IMR-90 (cell line): ENCODE measurements at regions not wholly inside any gene's neighbourhood (a gene's known extent, or its start where the extent isn't known, plus 50 kb on each side); places are given as distances from the start of the nearest gene placed in this dataset.

Experiments
- ATAC-seq: fragments of 200-7000 bp; cut with Tn5 transposase; 2 replicates; pipeline ENCODE4 v1.9.1; 2020; ENCODE audit warnings: low read depth, mild to moderate bottlenecking, moderate library complexity
- BruUV-seq: library from RNA; stranded (reverse); fragments of 400-500 nt; replicated peaks from 2 replicates; lab custom pipeline; 2021; lab: Mats Ljungman, UMichigan
- CTCF ChIA-PET: fragments of 300-600 bp; formaldehyde crosslinking; extraction: SDS; loops from one replicate; lab custom pipeline; 2021; ENCODE audit warnings: antibody characterized with exemption; lab: Yijun Ruan, JAX
- POLR2A ChIA-PET: fragments of 300-600 bp; sonication (Branson Sonifier 250); formaldehyde crosslinking; loops from one replicate; lab custom pipeline; 2022; ENCODE audit warnings: antibody characterized with exemption; ENCODE audit not compliant: unreplicated experiment; lab: Charles Lee
- DNase-seq: peaks from one replicate; pipeline ENCODE4 v3.0.0; 2013
- H2AFZ ChIP-seq: replicated peaks from 2 replicates; pipeline ENCODE3; 2013; ENCODE audit warnings: low read length, mild to moderate bottlenecking; ENCODE audit not compliant: poor library complexity
- H2AK5ac ChIP-seq: 2 replicates; pipeline ENCODE4 v1.6.1; 2013; ENCODE audit warnings: low read depth, low read length, inconsistent platforms
- H2AK9ac ChIP-seq: replicated peaks from 2 replicates; pipeline ENCODE3; 2013; ENCODE audit warnings: mild to moderate bottlenecking, low read depth, low read length, moderate library complexity; ENCODE audit not compliant: poor library complexity
- H2BK120ac ChIP-seq: 2 replicates; pipeline ENCODE4 v1.6.1; 2013; ENCODE audit warnings: low read depth, low read length, inconsistent platforms
- H2BK15ac ChIP-seq: 3 replicates; pipeline ENCODE4 v1.6.1; 2013; ENCODE audit warnings: low read depth, low read length, inconsistent platforms
- H2BK20ac ChIP-seq: 2 replicates; pipeline ENCODE4 v1.6.1; 2013; ENCODE audit warnings: low read depth, mild to moderate bottlenecking, inconsistent platforms, low read length, moderate library complexity
- H2BK5ac ChIP-seq: 2 replicates; pipeline ENCODE4 v1.6.1; 2013; ENCODE audit warnings: mild to moderate bottlenecking, low read depth, low read length, inconsistent platforms; ENCODE audit not compliant: poor library complexity, severe bottlenecking
- H3K14ac ChIP-seq: replicated peaks from 2 replicates; pipeline ENCODE4 v1.6.1; 2013; ENCODE audit warnings: low read depth, low read length, inconsistent platforms
- H3K18ac ChIP-seq: 2 replicates; pipeline ENCODE4 v1.6.1; 2013; ENCODE audit warnings: low read depth, low read length, control low read depth
- H3K23ac ChIP-seq: 2 replicates; pipeline ENCODE4 v1.6.1; 2013; ENCODE audit warnings: low read depth, low read length, inconsistent platforms
- H3K27ac ChIP-seq: 2 replicates; pipeline ENCODE4 v1.5.1; 2013; ENCODE audit warnings: mild to moderate bottlenecking, control low read depth, low read length; ENCODE audit not compliant: insufficient read depth
- H3K27me3 ChIP-seq: 2 replicates; pipeline ENCODE4 v1.6.1; 2013; ENCODE audit warnings: low read length; ENCODE audit not compliant: control insufficient read depth, insufficient read depth
- H3K36me3 ChIP-seq: 2 replicates; pipeline ENCODE4 v1.6.1; 2013; ENCODE audit warnings: low read length, mixed read lengths; ENCODE audit not compliant: control insufficient read depth, insufficient read depth
- H3K4ac ChIP-seq: 2 replicates; pipeline ENCODE4 v1.6.1; 2013; ENCODE audit warnings: low read depth, low read length, inconsistent platforms
- H3K4me1 ChIP-seq: 2 replicates; pipeline ENCODE4 v1.6.1; 2013; ENCODE audit warnings: low read length, mixed read lengths; ENCODE audit not compliant: control insufficient read depth, insufficient read depth
- H3K4me2 ChIP-seq: 2 replicates; pipeline ENCODE4 v1.6.1; 2013; ENCODE audit warnings: low read depth, mild to moderate bottlenecking, control low read depth, low read length, moderate library complexity
- H3K4me3 ChIP-seq: 2 replicates; pipeline ENCODE4 v1.5.1; 2013; ENCODE audit warnings: low read depth, mild to moderate bottlenecking, control low read depth, low read length, moderate library complexity; ENCODE audit not compliant: insufficient read depth
- H3K56ac ChIP-seq: 2 replicates; pipeline ENCODE4 v1.6.1; 2013; ENCODE audit warnings: low read length, inconsistent platforms; ENCODE audit not compliant: insufficient read depth; ENCODE audit errors: extremely low read depth
- H3K79me1 ChIP-seq, 2 experiments: 2 replicates each; pipeline ENCODE4 v1.6.1; 2013; ENCODE audit warnings: low read length in 2 of 2, inconsistent platforms in 1 of 2, low read depth in 1 of 2
- H3K9ac ChIP-seq: 2 replicates; pipeline ENCODE4 v1.6.1; 2013; ENCODE audit warnings: low read depth, low read length, control low read depth
- H3K9me1 ChIP-seq: 2 replicates; pipeline ENCODE4 v1.6.1; 2013; ENCODE audit warnings: low read length, inconsistent platforms; ENCODE audit not compliant: insufficient read depth
- H3K9me3 ChIP-seq: 2 replicates; pipeline ENCODE4 v1.6.1; 2013; ENCODE audit warnings: low read length; ENCODE audit not compliant: control insufficient read depth, insufficient read depth
- H4K20me1 ChIP-seq: 2 replicates; pipeline ENCODE4 v1.6.1; 2013; ENCODE audit warnings: low read length, inconsistent platforms; ENCODE audit not compliant: insufficient read depth
- H4K5ac ChIP-seq: 2 replicates; pipeline ENCODE4 v1.6.1; 2013; ENCODE audit warnings: mild to moderate bottlenecking, low read depth, low read length, control low read depth
- H4K8ac ChIP-seq, 2 experiments: 2 replicates each; pipeline ENCODE4 v1.6.1; 2013; ENCODE audit warnings: low read depth in 2 of 2, low read length in 2 of 2, control low read depth in 1 of 2, inconsistent platforms in 1 of 2
- H4K91ac ChIP-seq: 2 replicates; pipeline ENCODE4 v1.6.1; 2013; ENCODE audit warnings: low read depth, low read length, inconsistent platforms; ENCODE audit not compliant: insufficient read depth
- BHLHE40 ChIP-seq: fragments of 150-350 bp; IDR thresholded peaks from 2 replicates; pipeline ENCODE4 v1.6.1; 2016; ENCODE audit warnings: mild to moderate bottlenecking, low read depth, low read length
- CEBPB ChIP-seq: IDR thresholded peaks from 2 replicates; pipeline ENCODE4 v1.6.1; 2012; ENCODE audit warnings: low read depth, low read length, improper control_type of control experiment
- CHD1 ChIP-seq: IDR thresholded peaks from 2 replicates; pipeline ENCODE4 v1.6.1; 2012; ENCODE audit warnings: low read depth, low read length, improper control_type of control experiment
- CTCF ChIP-seq: conservative IDR thresholded peaks from 2 replicates; pipeline ENCODE4 v1.5.1; 2012; ENCODE audit warnings: mild to moderate bottlenecking, low read depth, low read length, improper control_type of control experiment
- ELK1 ChIP-seq: fragments of 150-350 bp; IDR thresholded peaks from 2 replicates; pipeline ENCODE4 v1.6.1; 2016; ENCODE audit warnings: low read depth, mild to moderate bottlenecking, low read length, moderate library complexity, borderline replicate concordance
- FOS ChIP-seq: fragments of 150-350 bp; IDR thresholded peaks from 2 replicates; pipeline ENCODE4 v1.6.1; 2016; ENCODE audit warnings: low read depth, low read length
- MAFK ChIP-seq: IDR thresholded peaks from 2 replicates; pipeline ENCODE4 v1.6.1; 2012; ENCODE audit warnings: low read depth, low read length, improper control_type of control experiment
- MAZ ChIP-seq: IDR thresholded peaks from 2 replicates; pipeline ENCODE4 v1.6.1; 2012; ENCODE audit warnings: low read depth, mild to moderate bottlenecking, low read length, improper control_type of control experiment, moderate library complexity, borderline replicate concordance
- MXI1 ChIP-seq: IDR thresholded peaks from 2 replicates; pipeline ENCODE4 v1.6.1; 2012; ENCODE audit warnings: low read depth, mild to moderate bottlenecking, low read length, moderate library complexity, borderline replicate concordance
- NFE2L2 ChIP-seq: fragments of 150-350 bp; IDR thresholded peaks from 2 replicates; pipeline ENCODE4 v1.6.1; 2016; ENCODE audit warnings: low read depth, mild to moderate bottlenecking, low read length
- POLR2A ChIP-seq: IDR thresholded peaks from 2 replicates; pipeline ENCODE4 v1.6.1; 2012; ENCODE audit warnings: mild to moderate bottlenecking, low read depth, low read length
- RAD21 ChIP-seq: IDR thresholded peaks from 2 replicates; pipeline ENCODE4 v1.6.1; 2012; ENCODE audit warnings: low read length, improper control_type of control experiment
- RCOR1 ChIP-seq: IDR thresholded peaks from 2 replicates; pipeline ENCODE4 v1.6.1; 2012; ENCODE audit warnings: mild to moderate bottlenecking, low read length, improper control_type of control experiment; ENCODE audit not compliant: insufficient replicate concordance
- RFX5 ChIP-seq: IDR thresholded peaks from 2 replicates; pipeline ENCODE4 v1.8.0; 2012; ENCODE audit warnings: low read depth, mild to moderate bottlenecking, low read length, moderate library complexity
- SMC3 ChIP-seq: fragments of 150-350 bp; IDR thresholded peaks from 2 replicates; pipeline ENCODE4 v1.6.1; 2016; ENCODE audit warnings: low read depth, mild to moderate bottlenecking, antibody characterized with exemption, low read length, moderate library complexity
- WGBS, 2 experiments: methylation state at CpG; one replicate each; pipeline versions ENCODE4 v1.1.5 to v1.1.7; 2013; ENCODE audit warnings: missing lambda C conversion rate in 2 of 2; ENCODE audit not compliant: insufficient read length in 1 of 2; ENCODE audit errors: extremely low coverage in 2 of 2; 5-methylcytosine and 5-hydroxymethylcytosine counted together
- dilution Hi-C: fragments of 300-500 bp; cut with HindIII; formaldehyde crosslinking; loops from one replicate; pipeline ENCODE4 v1.14.3; 2018; ENCODE audit warnings: low sequenced_read_pairs; ENCODE audit not compliant: unreplicated experiment
- in situ Hi-C: fragments of 300-500 bp; cut with MboI; formaldehyde crosslinking; loops from 3 replicates; pipeline ENCODE4 v1.14.3; 2019; ENCODE audit warnings: low sequenced_read_pairs, inconsistent platforms, mixed read lengths
- intact Hi-C: fragments of 100-400 bp; cut with micrococcal nuclease; formaldehyde crosslinking; loops from 2 replicates; pipeline ENCODE4 v1.10.0; 2022
- TF ChIP-seq, protein P1 (sequence below): fragments of 150-350 bp; IDR thresholded peaks from 2 replicates; pipeline ENCODE4 v1.6.1; 2017; ENCODE audit warnings: mild to moderate bottlenecking, antibody characterized with exemption, low read length, low read depth

DNA sequence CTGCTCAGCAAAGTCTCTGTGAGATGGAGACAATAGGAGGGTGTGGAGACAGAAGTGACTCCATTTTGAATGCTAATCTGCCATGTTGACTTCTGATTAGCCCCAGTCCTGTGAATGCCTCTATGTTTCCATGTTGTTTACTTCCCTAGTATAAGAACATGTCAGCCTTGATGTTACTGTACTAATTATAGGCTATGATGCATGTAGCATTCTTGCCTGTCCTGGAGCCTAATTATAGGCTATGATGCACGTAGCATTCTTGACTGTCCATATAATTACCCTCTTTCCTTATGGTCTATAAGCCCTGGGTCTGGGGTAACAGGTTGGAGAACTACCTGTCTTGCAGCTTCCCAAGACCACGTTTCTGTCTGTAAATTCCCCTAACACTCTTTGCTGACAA, 353.3 kb upstream of the CLINT1 start:
- in situ Hi-C loops = no loop called here
- Histone ChIP-seq H3K9me1 (no peaks in the 10 kb centered on the region), H2AK5ac (no peak overlapping the region), H3K27me3 (no peaks in the 10 kb centered on the region), H4K8ac (no peak overlapping the region), H2BK120ac (no peak overlapping the region), H4K5ac (no peak overlapping the region), H2AFZ (no peak overlapping the region), H3K4ac (no peak overlapping the region), H4K20me1 (no peaks in the 10 kb centered on the region), H4K91ac (no peak overlapping the region), H3K14ac (no peak overlapping the region), H3K23ac (no peak overlapping the region), H3K4me1 (no peaks in the 10 kb centered on the region), H3K9me3 (no peaks in the 10 kb centered on the region), H3K56ac (no peak overlapping the region), H2BK20ac (no peak overlapping the region), H2BK15ac (no peak overlapping the region), H3K18ac (no peak overlapping the region), H3K79me1 (no peaks in the 10 kb centered on the region), H3K36me3 (no peaks in the 10 kb centered on the region), H3K27ac (no peak overlapping the region), H3K4me3 (no peak overlapping the region), H3K9ac (no peak overlapping the region), H3K4me2 (no peak overlapping the region), H2AK9ac (no peak overlapping the region), H2BK5ac (no peak overlapping the region)
- no CpG with 5 or more reads among the region's 2 CpGs for WGBS, 2 experiments
- no peak for ATAC-seq
- TF ChIP-seq CTCF (no peak), MXI1 (no peak), RCOR1 (no peak), MAFK (no peak), POLR2A (no peak), RAD21 (no peak), RFX5 (no peak), CEBPB (no peak), FOS (no peak), CHD1 (no peak), BHLHE40 (no peak), SMC3 (no peak), ELK1 (no peak), NFE2L2 (no peak), MAZ (no peak)
- TF ChIP-seq, protein P1, sequence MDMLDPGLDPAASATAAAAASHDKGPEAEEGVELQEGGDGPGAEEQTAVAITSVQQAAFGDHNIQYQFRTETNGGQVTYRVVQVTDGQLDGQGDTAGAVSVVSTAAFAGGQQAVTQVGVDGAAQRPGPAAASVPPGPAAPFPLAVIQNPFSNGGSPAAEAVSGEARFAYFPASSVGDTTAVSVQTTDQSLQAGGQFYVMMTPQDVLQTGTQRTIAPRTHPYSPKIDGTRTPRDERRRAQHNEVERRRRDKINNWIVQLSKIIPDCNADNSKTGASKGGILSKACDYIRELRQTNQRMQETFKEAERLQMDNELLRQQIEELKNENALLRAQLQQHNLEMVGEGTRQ = no peak
- BruUV-seq = no TSS peak
- CTCF ChIA-PET = interaction anchor here (0.6 kb wide), 1 partner anchor 40 kb away, joined by 3 read pairs; no protein-coding TSS in a partner anchor
- POLR2A ChIA-PET = no interaction called here
- dilution Hi-C loops = no loop called here
- intact Hi-C loops = no loop called here
- no peak for DNase-seq
